ENCODE measurements at regions not wholly inside any gene's neighbourhood (a gene's known extent, or its start where the extent isn't known, plus 50 kb on each side); places are given as distances from the start of the nearest gene placed in this dataset.
"Not testable (repeated sequence)": the region's sequence is repeated elsewhere in the genome, so short reads cannot be mapped to it uniquely, and the experiment has no call there.

DNA sequence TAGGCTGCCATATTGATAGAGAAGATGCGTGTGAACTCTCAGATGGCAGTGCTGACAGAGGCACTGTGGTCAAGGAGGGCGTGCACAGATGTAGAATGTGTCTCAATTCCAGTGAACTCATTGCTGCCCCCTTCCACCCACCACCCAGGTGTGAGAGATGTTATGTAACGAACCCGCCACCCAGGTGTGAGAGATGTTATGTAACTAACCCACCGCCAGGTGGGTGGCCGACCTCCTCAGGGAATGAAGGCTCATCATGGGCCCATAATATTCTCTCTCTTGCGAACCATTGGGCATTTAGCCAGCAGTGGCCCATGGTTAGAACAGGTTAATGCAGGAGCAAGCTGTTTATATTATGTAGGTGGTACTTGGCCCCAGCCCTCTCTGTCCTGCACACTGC is 140.4 kb upstream of the MTPN start:
- no peak for DNase-seq (ENCODE audit: low read depth)

DNA sequence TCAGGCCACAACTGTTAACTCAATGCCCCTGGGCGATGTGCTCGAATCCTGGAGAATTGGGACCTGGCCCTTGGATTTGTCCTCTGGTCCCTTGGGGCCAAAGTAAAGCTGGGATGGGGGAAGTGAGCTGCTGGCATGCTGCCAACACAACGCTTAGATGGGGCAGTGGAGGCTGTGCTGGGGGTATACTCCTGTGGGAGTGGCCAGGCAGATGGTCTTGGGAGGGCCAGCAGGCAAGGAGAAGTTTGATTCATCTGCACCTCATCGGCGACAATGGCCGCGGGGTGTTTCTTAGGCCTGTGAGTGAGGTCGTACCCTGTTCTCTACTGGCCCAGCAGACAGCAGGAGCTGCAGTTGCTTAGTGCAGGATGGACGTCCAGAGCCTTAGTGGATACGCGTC is 139.0 kb upstream of the MTPN start:
- DNase-seq (ENCODE audit: low read depth), result no peak

DNA sequence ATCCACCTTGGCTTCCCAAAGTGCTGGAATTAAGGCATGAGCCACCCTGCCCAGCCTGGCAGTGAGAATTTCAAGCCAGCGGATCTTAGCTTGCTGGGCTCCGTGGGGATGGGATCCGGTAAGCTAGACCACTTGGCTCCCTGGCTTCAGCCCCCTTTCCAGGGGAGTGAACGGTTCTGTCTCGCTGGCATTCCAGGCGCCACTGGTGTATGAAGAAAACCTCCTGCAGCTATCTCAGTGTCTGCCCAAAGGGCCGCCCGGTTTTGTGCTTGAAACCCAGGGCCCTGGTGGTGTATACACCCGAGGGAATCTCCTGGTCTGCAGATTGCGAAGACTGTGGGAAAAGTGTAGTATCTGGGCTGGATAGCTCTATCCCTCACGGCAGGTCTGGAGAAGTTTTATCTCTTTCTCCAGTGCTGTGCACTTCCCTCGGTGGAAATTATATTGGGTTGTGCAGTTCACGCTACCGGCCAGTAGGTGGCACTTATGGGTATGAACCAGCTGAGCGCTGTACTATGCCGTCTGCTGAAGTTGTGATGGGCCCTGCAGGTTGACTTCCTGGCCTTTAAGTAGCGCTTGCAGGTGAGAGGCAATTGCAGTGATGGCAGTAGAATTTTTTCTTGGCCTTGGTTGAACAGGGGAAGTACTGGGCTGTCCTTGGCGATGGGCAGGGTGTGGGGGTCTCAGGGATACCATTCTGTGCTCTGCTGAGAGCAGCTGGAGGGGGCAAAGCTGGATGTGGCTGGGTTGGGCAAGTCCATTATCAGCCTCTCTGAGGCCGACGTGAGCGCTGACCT is 138.0 kb upstream of the MTPN start:
- DNase-seq (ENCODE audit: low read depth), result peak; percentile 11

DNA sequence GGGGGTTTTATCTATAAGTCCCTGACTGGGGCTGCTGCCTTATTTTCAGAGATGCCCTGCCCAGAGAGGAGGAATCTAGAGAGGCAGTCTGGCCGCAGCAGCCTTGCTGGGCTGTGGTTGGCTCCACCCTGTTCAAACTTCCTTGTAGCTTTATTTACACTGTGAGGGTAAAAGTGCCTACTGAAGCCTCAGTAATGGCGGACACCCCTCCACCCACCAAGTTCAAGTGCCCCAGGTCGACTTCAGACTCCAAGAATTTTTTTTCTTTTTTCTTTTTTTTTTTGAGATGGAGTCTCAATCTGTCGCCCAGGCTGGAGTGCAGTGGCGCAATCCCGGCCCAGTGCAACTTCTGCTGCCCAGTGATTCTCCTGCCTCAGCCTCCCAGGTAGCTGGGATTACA is 137.3 kb upstream of the MTPN start:
- not testable (repeated sequence) for DNase-seq (ENCODE audit: low read depth)

DNA sequence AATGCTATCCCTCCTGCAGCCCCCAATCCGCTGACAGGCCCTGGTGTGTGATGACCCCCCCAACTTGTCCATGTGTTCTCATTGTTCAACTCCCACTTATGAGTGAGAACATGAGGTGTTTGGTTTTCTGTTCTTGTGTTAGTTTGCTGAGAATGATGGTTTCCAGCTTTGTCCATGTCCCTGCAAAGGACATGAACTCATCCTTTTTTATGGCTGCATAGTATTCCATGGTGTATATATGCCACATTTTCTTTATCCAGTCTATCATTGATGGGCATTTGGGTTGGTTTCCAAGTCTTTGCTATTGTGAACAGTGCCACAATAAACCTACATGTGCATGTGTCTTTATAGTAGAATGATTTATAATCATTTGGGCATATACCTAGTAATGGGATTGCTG is 131.9 kb upstream of the MTPN start:
- not testable (repeated sequence) for DNase-seq (ENCODE audit: low read depth)

DNA sequence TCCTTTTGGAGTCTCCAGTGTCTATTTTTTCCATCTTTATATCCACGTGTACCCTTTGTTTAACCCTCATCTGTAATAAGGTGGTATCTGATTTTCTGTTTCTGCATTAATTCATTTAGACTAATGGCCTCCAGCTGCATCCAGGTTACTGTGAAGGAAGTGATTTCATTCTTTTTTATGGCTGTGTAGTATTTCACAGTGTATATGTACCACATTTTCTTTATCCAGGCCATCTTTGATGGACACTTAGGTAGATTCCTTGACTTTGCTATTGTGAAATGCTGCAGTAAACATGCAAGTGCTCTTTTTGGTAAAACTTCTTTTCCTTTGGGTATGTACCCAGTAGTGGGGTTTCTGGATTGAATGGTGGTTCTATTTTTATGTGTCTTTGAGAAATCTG is 128.0 kb upstream of the MTPN start:
- no peak for DNase-seq (ENCODE audit: low read depth)

DNA sequence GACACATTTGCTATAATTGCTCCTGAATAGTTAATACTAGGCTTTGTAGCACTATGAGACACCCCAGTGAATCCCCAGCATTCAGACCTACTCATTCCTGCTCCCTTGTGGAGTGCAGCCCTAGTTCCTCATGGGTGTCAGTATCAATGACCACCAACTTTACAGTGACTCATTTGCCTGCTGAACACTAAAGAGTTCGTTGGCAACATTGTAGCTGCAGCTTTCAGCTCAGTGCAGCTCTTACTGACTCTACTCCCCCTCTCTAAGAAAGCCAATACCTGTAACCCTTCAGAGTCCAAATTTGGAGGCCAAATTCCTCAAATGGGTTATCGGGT is 127.1 kb upstream of the MTPN start:
- no peak for DNase-seq (ENCODE audit: low read depth)

DNA sequence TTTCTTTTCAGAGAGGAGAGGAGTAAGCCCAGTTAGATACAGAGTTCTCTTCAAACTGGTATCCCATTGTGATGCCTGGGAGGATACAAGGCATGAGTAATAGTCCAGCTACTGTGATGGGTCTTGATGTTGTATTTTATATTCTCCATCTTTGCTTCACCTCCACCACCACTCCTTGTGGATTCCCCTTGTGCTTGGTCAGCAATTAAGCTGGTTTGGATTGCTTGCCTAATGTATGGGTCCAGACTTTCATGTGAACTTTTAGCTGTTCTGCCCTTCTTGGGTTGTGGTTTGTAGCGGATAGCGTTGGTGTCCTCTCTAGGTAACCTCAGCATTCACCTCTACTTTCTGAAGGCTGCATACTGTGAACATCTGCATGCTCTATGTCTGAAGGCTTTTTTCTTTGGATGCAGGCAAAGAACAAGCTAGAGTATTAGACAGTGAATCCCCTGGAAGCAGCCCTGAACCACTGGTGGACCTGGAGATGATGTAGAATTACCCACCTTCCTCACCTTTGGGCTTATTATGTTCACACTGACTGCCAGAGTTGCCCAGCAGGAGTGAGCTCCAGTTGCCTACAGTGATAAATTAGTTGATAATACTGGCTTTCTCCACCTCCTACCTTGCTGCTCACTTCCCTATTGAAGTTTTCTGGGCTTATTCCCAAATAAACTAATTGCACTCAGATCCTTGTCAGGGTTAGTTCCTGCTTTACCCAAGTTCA is 126.5 kb upstream of the MTPN start:
- no peak for DNase-seq (ENCODE audit: low read depth)

DNA sequence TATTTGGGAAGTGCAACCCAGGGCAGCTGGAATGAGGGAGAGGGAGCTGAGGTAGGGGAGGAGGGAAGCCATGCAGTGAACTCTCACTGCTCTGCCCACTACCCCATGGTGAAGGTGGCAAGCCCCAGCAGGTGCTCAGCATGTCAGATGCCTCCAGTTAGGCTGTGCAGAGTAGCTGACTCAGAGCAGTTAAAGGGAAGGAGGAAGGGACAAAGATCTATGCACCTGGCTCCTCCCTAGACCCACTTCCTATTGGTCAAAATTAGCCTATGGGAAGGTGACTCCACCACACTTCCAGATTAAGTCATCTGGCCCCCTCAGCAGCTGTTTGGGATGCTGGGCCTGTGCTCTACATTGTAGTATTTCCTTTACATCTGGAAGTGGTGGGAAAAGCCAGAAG is 125.7 kb upstream of the MTPN start:
- DNase-seq (ENCODE audit: low read depth), result no peak

DNA sequence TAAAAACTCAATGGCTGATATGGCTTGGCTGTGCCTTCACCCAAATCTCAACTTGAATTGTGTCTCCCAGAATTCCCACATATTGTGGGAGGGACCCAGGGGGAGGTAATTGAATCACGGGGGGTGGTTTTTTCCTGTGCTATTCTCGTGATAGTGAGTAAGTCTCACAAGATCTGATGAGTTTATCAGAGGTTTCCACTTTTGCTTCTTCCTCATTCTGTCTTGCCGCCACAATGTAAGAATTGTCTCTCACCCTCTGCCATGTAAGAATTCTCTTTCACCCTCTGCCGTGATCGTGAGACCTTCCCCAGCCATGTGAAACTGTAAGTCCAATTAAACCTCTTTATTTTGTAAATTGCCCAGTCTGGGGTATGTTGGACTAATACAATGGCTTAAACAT is 115.6 kb upstream of the MTPN start:
- DNase-seq (ENCODE audit: low read depth), result not testable (repeated sequence)

DNA sequence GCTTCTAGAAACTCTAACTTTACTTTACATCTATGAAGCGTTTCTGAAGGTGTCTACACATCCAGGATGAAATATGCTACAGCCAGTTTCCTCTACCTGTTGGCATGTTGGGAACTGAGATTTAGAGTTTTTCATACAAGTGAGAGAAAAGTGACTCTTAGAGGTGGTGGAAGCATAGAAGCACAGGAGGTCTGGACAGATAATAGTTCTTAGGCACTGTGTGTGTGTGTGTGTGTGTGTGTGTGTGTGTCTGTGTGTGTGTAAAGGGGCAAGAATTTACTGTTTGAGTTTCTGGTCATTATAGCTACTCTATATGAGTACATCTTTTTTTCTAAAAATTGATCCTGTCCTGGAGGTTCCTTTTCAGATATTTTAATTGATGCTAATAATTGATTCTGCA is 110.7 kb upstream of the MTPN start:
- DNase-seq (ENCODE audit: low read depth), result no peak

DNA sequence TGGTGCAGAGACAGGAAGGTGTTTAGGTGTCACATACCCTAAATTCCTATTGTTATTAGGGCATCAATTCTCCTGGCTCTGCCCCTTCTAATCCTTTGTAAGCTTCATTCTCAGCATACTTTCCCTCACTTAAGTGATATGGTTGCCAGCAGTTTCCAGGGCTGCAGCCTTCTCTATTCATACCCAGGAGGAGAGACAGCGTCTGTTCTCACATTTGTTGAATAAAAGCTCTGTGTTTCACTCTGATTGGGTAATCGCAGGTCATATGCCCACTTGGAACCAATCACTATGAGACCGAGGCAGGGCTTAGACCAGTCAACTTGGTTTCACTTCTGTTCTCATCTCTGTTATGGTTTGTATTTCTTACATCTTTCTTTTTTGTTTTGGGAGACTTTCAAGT is 109.6 kb upstream of the MTPN start:
- DNase-seq (ENCODE audit: low read depth), result no peak

DNA sequence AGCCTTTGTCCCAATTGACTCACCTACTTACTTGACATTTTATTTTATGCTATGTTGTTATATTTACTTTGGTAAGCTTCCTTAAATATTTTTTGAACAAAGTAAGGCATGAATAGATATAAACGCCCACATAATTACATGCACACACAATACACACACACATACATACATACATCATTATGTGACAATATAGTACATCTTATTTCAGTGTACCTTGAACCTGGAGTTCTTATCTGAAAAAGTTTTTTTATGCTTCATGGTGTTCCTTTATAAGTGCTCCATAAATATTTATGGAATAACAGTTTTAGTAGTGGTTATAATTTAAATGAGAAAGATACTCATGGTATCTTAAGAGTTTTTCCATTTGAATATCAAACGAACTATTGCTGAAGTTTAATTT is 102.8 kb upstream of the MTPN start:
- no peak for DNase-seq (ENCODE audit: low read depth)

DNA sequence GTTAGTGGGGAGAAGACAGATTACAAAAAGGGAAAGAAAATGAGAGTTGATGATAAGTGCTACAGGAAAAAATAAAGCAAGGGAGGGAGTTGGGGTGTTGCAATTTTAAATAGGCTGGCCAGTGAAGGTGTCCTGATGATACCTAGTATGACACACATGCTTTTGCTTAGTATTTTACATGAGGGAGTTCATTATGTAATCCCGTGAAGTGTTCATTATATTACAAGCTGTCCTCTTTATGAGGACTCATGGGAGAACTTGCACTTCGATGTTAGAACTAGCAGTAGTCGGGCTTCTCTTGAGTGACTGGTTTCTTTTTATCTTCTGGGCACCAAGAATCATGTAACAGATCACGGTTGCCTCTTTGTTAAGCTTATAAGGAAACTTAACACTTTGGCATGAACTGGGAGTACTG is 102.3 kb upstream of the MTPN start:
- DNase-seq (ENCODE audit: low read depth), result no peak

DNA sequence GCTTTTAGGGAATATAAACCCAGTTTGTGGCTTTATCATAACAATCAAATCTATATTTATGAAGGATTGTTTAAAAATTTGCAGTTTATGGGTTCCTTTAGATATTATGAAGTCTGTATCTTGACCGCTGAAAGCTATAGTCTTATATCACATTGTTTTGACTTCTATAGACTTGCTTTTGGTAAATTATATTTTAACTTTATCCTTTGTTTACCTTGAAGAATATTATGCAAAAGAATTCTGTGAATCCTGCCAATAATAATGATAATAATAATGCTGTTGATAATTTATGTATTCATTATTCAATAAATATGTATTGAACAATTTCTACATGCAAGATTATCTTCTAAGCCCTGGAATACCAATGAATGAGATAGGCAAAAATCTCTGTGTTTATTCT is 101.9 kb upstream of the MTPN start:
- no peak for DNase-seq (ENCODE audit: low read depth)

DNA sequence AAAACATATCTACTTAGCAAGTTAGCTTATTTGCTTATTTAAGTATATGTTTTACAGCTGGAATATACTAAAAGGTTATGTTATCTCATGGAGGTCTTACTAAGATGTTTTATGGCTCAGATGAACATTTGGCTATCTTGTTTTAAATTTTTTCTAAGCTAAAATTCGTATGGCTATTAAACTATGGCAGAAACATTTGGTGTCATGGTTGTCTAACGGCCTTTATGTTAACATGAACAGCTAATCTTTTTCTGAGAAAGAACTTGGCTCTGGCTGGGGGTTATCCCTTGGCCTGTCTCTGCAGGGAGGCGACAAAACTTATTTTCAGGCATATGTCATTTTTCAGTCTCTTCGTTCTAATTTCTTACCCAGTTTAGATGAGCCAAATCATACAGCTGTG is 101.5 kb upstream of the MTPN start:
- no peak for DNase-seq (ENCODE audit: low read depth)

DNA sequence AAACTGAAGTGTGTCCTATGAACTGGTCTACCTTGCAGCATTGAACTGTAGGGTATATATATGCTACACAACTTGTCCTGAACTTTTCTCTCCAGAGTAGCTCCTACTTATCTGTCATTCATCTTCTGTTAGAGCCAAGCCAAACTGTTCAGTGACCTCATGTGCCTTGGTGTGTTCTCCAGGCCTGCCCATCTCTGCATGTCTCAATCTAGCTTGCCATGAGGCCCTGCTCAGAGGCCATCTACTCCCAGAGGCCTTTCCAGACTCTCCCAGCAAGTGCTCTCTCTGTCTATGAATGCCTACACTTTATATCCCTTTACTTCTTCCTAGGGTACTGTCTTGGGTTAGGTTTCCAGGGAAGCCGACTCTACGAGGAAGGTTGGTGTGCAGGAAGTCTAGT is 99.8 kb upstream of the MTPN start:
- no peak for DNase-seq (ENCODE audit: low read depth)

DNA sequence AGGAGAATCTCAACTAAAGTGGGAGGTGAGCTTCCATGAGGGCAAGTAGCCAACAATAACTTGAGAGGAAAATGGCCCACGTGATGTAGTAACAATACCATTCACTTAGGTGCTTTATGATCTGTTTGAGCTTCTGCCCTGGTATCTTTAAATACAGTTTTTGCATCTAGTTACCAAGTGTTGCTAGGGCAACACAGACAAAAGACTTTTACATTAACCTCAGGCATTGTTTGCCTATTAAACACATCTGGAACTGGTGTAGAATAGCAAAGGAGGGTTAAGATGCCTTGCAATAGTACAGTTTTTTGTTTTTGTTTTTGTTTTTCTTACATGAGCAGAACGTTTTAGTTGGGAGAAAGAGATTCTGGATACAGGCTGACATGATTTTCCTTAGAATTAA is 97.7 kb upstream of the MTPN start:
- no peak for DNase-seq (ENCODE audit: low read depth)

DNA sequence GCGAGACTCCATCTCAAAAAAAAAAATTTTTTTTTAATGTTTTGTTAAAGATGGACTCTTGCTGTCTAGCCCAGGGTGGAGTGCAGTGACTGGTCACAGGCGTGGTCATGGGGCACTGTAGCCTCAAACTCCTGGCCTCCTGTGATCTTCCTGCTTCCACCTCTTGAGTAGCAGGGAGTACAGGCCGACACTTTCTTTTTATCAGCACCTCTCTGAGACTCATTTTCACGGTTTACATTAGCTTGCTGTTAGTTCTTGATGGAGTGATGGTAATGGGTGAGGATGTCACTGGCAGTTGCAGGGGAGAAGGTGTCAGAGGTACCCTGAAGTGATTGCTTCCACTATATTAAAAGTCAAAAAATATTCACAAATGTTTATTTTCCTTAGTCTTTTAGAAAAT is 95.3 kb upstream of the MTPN start:
- no peak for DNase-seq (ENCODE audit: low read depth)

DNA sequence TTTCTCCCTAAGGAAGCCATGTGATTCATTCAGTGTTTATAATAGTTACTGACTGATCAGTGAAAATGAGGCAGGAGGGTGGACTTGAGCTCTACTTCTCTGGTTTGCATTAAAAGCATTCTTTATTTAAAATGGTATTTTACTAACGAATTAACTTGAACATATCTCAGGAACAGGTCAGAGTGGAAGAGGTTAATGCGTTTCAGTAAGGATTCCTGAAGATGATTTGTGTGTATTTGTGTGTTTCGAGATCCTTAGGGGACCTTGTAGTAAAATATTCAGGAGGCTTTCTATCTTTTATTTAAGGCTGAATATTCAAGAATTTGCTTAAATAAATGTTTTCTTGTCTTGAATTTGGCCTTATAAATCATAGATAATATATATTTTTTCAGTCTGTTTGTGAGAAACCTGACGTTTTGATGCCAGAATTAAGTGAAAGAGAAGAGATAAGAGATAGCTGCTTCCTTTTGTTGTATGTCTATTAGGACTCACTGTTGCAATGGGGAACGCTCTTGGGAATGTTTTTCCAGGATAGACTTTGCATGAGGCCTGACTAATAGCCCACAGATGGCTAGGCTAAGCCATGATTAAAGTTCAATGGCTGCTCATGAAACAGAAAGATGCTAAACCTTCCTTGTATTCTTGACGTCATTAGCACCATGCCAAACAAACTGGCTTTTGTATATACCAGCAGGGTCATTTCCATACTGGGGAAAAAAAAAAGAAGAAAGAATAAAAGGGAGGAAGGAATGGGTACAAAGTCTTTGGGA is 93.8 kb upstream of the MTPN start:
- no peak for DNase-seq (ENCODE audit: low read depth)

DNA sequence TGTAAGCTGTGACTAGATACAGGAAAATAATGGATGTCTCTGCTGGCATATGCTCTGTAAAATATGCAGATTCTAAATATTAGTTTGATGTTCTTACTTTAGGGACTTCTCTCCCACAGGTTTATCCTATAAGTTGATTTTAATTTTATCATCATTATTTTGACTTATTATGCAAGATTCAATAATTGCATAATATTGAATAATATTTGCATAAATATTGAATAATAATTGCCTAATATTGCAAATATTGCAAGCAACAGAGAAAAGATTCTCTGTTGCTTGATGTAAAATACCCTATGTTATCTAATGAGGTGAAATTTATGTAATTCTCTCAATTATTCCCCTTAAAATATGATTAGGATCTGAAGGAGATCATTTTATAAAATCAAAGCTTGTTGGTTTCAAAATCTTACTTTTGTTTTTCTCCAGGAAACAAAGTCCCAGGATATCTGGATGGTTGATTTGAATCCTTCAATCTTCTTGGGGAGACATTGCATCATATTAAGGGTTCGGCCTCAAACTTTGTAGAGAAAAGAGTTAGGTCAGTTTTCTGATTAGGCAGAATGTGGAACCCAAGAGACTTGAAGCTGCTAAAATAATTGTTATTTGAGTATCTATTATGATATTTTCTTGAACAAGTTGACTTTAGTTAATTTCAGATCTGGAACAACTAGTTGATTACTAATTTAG is 92.8 kb upstream of the MTPN start:
- no peak for DNase-seq (ENCODE audit: low read depth)

DNA sequence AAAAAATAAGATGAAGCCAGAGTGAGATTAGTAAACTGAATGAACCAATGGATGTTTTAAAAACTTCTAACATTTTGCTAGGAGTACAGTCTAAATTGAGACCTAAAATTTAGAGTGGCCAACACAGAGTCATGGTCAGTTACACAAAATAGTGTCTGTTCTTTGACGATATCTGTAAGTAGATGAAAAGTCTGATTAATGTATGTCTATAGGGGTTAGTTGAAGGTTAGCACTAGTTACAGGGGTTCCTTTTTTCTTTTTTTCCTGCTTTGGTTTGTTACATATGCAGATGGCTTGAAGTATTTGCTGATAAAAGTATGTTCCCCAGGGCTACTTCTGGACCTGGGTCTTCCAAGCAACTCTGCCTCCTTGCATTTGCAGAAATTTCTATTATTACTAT is 90.1 kb upstream of the MTPN start:
- no peak for DNase-seq (ENCODE audit: low read depth)
